DND-41 (cell line): ENCODE measurements at regions not wholly inside any gene's neighbourhood (a gene's known extent, or its start where the extent isn't known, plus 50 kb on each side); places are given as distances from the start of the nearest gene placed in this dataset.

Experiments
- ATAC-seq: fragments of 200-7000 bp; cut with Tn5 transposase; 3 replicates; pipeline ENCODE4 v1.9.1; 2021; ENCODE audit warnings: low read depth; ENCODE audit not compliant: insufficient read depth
- DNase-seq: peaks from one replicate; pipeline ENCODE4 v3.0.0-alpha.2; 2020
- H2AFZ ChIP-seq: 2 replicates; pipeline ENCODE4 v1.6.0; 2012; ENCODE audit warnings: low read depth, low read length
- H3K27ac ChIP-seq: 2 replicates; pipeline ENCODE4 v1.5.1; 2012; ENCODE audit warnings: low read length, inconsistent platforms
- H3K27me3 ChIP-seq: fragments of 200-600 bp; sonication (generic); 2 replicates; pipeline ENCODE4 v1.6.0; 2012; ENCODE audit warnings: low read length, mild to moderate bottlenecking, inconsistent platforms; ENCODE audit not compliant: insufficient read depth, poor library complexity
- H3K36me3 ChIP-seq: 2 replicates; pipeline ENCODE4 v1.5.1; 2012; ENCODE audit warnings: low read length, inconsistent platforms; ENCODE audit not compliant: insufficient read depth
- H3K4me1 ChIP-seq: 2 replicates; pipeline ENCODE4 v1.5.1; 2012; ENCODE audit warnings: mild to moderate bottlenecking, low read length; ENCODE audit not compliant: insufficient read depth
- H3K4me2 ChIP-seq: 2 replicates; pipeline ENCODE4 v1.6.0; 2012; ENCODE audit warnings: mild to moderate bottlenecking, moderate library complexity, low read length, inconsistent platforms; ENCODE audit not compliant: insufficient read depth
- H3K4me3 ChIP-seq, 2 experiments: fragments of 200-600 bp in 1 of 2; shearing (Covaris generic) in 1 of 2; 2 replicates each; pipeline ENCODE4 v1.5.1; 2012 to 2016; ENCODE audit warnings: inconsistent platforms in 2 of 2, low read length in 2 of 2, mild to moderate bottlenecking in 2 of 2, low read depth in 1 of 2, moderate library complexity in 1 of 2
- H3K79me2 ChIP-seq: 2 replicates; pipeline ENCODE4 v1.6.0; 2012; ENCODE audit warnings: low read length, inconsistent platforms; ENCODE audit not compliant: insufficient read depth
- H3K9ac ChIP-seq: 2 replicates; pipeline ENCODE4 v1.6.0; 2012; ENCODE audit warnings: low read depth, mild to moderate bottlenecking, inconsistent platforms, low read length, moderate library complexity
- H3K9me3 ChIP-seq: 2 replicates; pipeline ENCODE4 v1.5.1; 2012; ENCODE audit warnings: low read length, moderate library complexity, mild to moderate bottlenecking, inconsistent platforms; ENCODE audit not compliant: insufficient read depth, severe bottlenecking
- H4K20me1 ChIP-seq: 2 replicates; pipeline ENCODE4 v1.6.0; 2012; ENCODE audit warnings: low read length; ENCODE audit not compliant: insufficient read depth
- CTCF ChIP-seq: IDR thresholded peaks from 2 replicates; pipeline ENCODE4 v1.5.1; 2012; ENCODE audit warnings: borderline replicate concordance, low read length, moderate library complexity, mild to moderate bottlenecking; ENCODE audit not compliant: poor library complexity, severe bottlenecking; ENCODE audit errors: extremely low read depth
- EZH2 ChIP-seq: IDR thresholded peaks from 3 replicates; pipeline ENCODE4 v1.6.1; 2012; ENCODE audit warnings: borderline replicate concordance, low read depth, mild to moderate bottlenecking, moderate library complexity, low read length, inconsistent platforms; ENCODE audit not compliant: severe bottlenecking

- no peaks in the 10 kb centered on the region for H3K4me1 ChIP-seq
- DNase-seq (no peak), ATAC-seq (no peak)
- H3K4me3 ChIP-seq: no peak overlapping the region
- no peaks in the 10 kb centered on the region for H3K79me2 ChIP-seq
- TF ChIP-seq EZH2: no peak
- no peak overlapping the region for H3K4me2 ChIP-seq
- no peak overlapping the region for H3K9ac ChIP-seq
- H4K20me1 ChIP-seq: peaks cover 2% of the 10 kb centered on the region; the same call in 1 of the 2 replicates
- no peak overlapping the region for H2AFZ ChIP-seq
- no peaks in the 10 kb centered on the region for H3K9me3 ChIP-seq
- H3K27ac ChIP-seq: no peak overlapping the region
- no peaks in the 10 kb centered on the region for H3K36me3 ChIP-seq
- H3K27me3 ChIP-seq: peaks cover 4% of the 10 kb centered on the region
These were observed 246.1 kb upstream of the CSF3R start for GRCh38 chr1:36728846-36729245.

- H3K36me3 ChIP-seq: no peaks in the 10 kb centered on the region
- H3K9ac ChIP-seq: no peak overlapping the region
- H3K27ac ChIP-seq: no peak overlapping the region
- H3K9me3 ChIP-seq: no peaks in the 10 kb centered on the region
- H4K20me1 ChIP-seq: peaks cover 2% of the 10 kb centered on the region; the same call in 1 of the 2 replicates
- DNase-seq: no peak
- H2AFZ ChIP-seq: no peak overlapping the region
- H3K4me3 ChIP-seq: no peak overlapping the region
- H3K4me2 ChIP-seq: no peak overlapping the region
- TF ChIP-seq EZH2: no peak
- no peak for TF ChIP-seq CTCF
- ATAC-seq: no peak
- peaks cover 4% of the 10 kb centered on the region for H3K27me3 ChIP-seq
- H3K4me1 ChIP-seq: no peaks in the 10 kb centered on the region
- no peaks in the 10 kb centered on the region for H3K79me2 ChIP-seq
These were observed 245.3 kb upstream of the CSF3R start for GRCh38 chr1:36728051-36728450.

- Histone ChIP-seq H2AFZ (no peak overlapping the region), H3K79me2 (no peaks in the 10 kb centered on the region), H3K36me3 (no peaks in the 10 kb centered on the region), H3K9me3 (no peaks in the 10 kb centered on the region), H3K27ac (no peak overlapping the region), H3K4me2 (no peak overlapping the region), H3K27me3 (peaks cover 8% of the 10 kb centered on the region), H3K9ac (no peak overlapping the region), H3K4me1 (no peaks in the 10 kb centered on the region), H4K20me1 (no peaks in the 10 kb centered on the region), H3K4me3 (no peak overlapping the region)
- ATAC-seq (no peak), DNase-seq (no peak)
- TF ChIP-seq EZH2: no peak
- no peak for TF ChIP-seq CTCF
These were observed 242.4 kb upstream of the CSF3R start for GRCh38 chr1:36725151-36725550.

- no peaks in the 10 kb centered on the region for H3K9me3 ChIP-seq
- H3K27ac ChIP-seq: no peak overlapping the region
- H3K79me2 ChIP-seq: no peaks in the 10 kb centered on the region
- H4K20me1 ChIP-seq: no peaks in the 10 kb centered on the region
- no peak overlapping the region for H3K4me2 ChIP-seq
- no peak overlapping the region for H3K9ac ChIP-seq
- H3K4me3 ChIP-seq: no peak overlapping the region
- ATAC-seq (no peak), DNase-seq (no peak)
- no peaks in the 10 kb centered on the region for H3K36me3 ChIP-seq
- TF ChIP-seq EZH2 (no peak), CTCF (no peak)
- no peaks in the 10 kb centered on the region for H3K4me1 ChIP-seq
- no peak overlapping the region for H2AFZ ChIP-seq
- peaks cover 13% of the 10 kb centered on the region for H3K27me3 ChIP-seq
These were observed 241.1 kb upstream of the CSF3R start for GRCh38 chr1:36723813-36724212.
